ENCODE measurements at regions not wholly inside any gene's neighbourhood (a gene's known extent, or its start where the extent isn't known, plus 50 kb on each side); places are given as distances from the start of the nearest gene placed in this dataset.

DNA sequence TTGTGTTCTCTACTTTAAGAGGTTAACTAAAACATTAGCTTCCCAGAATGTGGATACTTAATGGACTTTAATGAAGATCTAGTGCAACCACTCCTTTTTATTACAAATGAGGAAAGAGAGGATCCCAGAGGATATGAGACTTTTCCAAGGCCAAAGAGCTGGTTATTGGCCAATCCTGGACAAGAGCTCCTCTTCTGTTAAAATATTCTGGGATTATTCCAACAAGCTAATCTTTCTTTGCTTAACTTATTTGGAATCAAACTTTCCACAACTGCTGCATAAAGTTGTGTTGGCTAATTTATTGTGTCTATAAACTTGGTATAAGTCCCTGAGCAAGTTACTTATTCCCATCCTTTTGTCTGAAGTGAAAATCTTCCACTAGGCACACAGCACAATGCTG, 174.2 kb upstream of the HCCS start:
- TF ChIP-seq, protein P1, sequence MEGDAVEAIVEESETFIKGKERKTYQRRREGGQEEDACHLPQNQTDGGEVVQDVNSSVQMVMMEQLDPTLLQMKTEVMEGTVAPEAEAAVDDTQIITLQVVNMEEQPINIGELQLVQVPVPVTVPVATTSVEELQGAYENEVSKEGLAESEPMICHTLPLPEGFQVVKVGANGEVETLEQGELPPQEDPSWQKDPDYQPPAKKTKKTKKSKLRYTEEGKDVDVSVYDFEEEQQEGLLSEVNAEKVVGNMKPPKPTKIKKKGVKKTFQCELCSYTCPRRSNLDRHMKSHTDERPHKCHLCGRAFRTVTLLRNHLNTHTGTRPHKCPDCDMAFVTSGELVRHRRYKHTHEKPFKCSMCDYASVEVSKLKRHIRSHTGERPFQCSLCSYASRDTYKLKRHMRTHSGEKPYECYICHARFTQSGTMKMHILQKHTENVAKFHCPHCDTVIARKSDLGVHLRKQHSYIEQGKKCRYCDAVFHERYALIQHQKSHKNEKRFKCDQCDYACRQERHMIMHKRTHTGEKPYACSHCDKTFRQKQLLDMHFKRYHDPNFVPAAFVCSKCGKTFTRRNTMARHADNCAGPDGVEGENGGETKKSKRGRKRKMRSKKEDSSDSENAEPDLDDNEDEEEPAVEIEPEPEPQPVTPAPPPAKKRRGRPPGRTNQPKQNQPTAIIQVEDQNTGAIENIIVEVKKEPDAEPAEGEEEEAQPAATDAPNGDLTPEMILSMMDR (IDR thresholded peaks at IDR 0.05) = no peak
- no peak for TF ChIP-seq SIN3A (IDR thresholded peaks at IDR 0.05; ENCODE audit: borderline replicate concordance, insufficient read depth, low read depth, low read length)

All from Panc1 (cell line).